MG63 (cell line): ENCODE measurements at regions not wholly inside any gene's neighbourhood (a gene's known extent, or its start where the extent isn't known, plus 50 kb on each side); places are given as distances from the start of the nearest gene placed in this dataset.

Experiments
- DNase-seq: peaks from one replicate; pipeline ENCODE4 v3.0.0-alpha.2; 2020
- H3K27me3 ChIP-seq: fragments of 250-450 bp; sonication (Bioruptor Pico); 2 replicates; pipeline ENCODE4 v1.5.1; 2020; ENCODE audit warnings: mild to moderate bottlenecking, moderate library complexity
- H3K36me3 ChIP-seq: fragments of 250-450 bp; sonication (Bioruptor Pico); 2 replicates; pipeline ENCODE4 v1.5.1; 2020; ENCODE audit warnings: mild to moderate bottlenecking, moderate library complexity
- H3K4me3 ChIP-seq: fragments of 250-450 bp; sonication (Bioruptor Pico); 2 replicates; pipeline ENCODE4 v1.5.1; 2020; ENCODE audit warnings: mild to moderate bottlenecking, moderate library complexity
- H3K9me3 ChIP-seq: fragments of 250-450 bp; sonication (Bioruptor Pico); 2 replicates; pipeline ENCODE4 v1.5.1; 2020; ENCODE audit warnings: mild to moderate bottlenecking, moderate library complexity

DNA sequence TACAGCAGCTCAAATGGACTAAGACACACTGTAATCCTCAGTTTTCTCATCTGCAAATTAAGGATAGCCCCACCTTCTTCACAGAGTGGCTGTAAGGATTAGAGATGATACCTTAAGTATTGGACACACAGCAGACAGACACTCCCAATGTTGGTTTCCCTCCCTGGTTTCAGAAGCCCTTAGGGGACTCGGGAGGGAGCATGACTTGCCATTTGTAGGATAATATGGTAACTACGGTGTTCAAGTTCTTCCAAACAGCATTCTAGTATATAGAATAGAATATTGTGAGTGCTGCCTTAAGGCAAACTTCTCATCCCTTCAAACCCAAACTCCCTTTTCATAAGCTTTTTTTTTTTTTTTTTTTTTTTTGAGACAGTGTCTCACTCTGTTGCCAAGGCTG, 101.9 kb downstream of the COPRS start:
- peaks cover 8% of the 10 kb centered on the region for H3K9me3 ChIP-seq
- DNase-seq, result no peak
- H3K27me3 ChIP-seq, result no peaks in the 10 kb centered on the region
- H3K4me3 ChIP-seq, result no peak overlapping the region
- H3K36me3 ChIP-seq, result no peaks in the 10 kb centered on the region

DNA sequence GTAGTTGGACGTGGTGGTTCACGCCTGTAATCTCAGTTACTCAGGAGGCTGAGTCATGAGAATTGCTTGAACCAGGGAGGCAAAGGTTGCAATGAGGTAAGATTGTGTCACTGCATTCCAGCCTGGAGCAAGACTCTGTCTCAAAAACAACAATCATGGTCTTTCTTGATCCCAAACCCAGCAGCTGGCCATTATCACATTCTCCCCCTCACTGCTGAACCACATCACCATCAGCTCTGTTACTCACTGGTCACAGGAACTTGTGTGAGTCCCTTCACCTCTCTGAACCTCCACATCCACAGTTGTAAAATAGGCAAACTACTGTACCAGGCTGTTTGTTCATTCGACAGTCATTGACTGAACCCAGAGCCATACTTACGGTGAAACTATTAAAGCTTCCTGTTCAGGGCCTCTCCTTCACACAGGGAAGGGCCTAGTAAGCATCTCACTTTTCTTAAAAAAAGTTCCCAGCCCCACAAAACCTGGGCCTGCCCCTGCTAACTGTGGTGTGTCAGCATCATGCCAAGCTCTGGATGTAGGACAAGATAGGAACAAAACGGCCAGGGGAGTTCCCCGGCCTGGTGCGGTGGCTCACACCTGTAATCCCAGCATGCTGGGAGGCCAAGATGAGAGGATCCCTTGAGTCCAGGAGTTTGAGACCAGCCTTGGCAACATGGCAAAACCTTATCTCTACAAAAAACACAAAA, 104.7 kb downstream of the COPRS start:
- Histone ChIP-seq H3K4me3 (no peak overlapping the region), H3K27me3 (no peaks in the 10 kb centered on the region), H3K9me3 (peaks cover 5% of the 10 kb centered on the region), H3K36me3 (no peaks in the 10 kb centered on the region)
- DNase-seq, result peak; percentile 82

DNA sequence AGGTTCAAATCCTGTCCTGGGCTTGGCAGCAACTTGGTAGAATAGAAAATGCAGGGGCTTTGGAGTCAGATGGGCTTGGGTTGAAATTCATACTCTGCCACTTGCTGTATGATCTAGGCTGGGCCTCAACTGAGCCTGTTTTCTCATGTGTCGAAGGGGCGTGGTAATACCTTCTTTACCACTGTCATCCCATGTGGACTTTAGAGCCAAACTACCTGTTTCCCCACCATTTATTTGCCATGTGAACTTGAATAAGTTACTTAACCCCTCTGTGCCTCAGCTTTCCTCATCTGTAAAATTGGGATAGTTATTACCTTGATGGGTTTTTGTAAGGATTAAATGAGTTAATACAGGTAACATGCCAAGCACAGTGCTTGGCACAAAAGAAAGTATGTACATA, 106.0 kb downstream of the COPRS start:
- Histone ChIP-seq H3K9me3 (peaks cover 5% of the 10 kb centered on the region), H3K27me3 (no peaks in the 10 kb centered on the region), H3K4me3 (no peak overlapping the region), H3K36me3 (no peaks in the 10 kb centered on the region)
- no peak for DNase-seq

DNA sequence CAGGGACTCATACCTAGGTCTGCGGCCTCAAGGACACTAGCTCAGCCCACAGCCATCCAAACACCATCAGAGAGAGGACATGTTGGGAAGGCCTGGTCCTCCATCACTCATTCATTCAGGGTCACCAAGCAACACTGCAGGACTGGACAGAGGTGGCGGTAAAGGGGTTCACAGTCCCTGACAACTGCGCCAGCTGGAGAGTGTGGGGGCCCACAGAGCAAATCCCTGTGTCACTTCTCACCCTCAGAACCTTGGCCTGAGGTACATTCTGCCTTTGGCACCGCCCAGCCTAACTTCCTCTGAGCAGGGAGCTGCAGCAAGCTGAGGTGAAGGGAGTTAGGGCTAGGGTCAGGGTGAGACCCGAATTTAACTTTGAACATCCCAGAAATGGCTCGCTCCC, 106.5 kb downstream of the COPRS start:
- H3K9me3 ChIP-seq, result peaks cover 5% of the 10 kb centered on the region
- H3K27me3 ChIP-seq, result no peaks in the 10 kb centered on the region
- no peak for DNase-seq
- no peak overlapping the region for H3K4me3 ChIP-seq
- no peaks in the 10 kb centered on the region for H3K36me3 ChIP-seq

DNA sequence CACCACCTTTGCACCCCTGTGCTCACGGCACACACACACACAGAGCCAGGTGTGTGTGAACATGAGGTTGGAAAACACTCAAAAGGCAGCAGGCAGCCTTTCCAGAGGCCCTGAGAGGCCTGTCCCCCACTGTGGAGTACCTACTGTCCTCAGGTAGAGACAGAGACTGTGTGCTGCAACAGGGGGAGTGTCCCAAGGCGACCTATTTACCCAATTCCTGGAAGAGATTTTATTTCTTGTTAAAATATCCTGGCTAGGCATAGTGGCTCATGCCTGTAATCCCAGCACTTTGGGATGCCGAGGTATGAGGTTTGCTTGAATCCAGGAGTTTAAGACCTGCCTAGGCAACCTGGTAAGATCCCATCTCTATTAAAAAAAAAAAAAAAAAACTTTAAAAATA, 108.5 kb downstream of the COPRS start:
- Histone ChIP-seq H3K27me3 (no peaks in the 10 kb centered on the region), H3K4me3 (no peak overlapping the region), H3K36me3 (no peaks in the 10 kb centered on the region), H3K9me3 (no peaks in the 10 kb centered on the region; the same call in 1 of the 2 replicates)
- no peak for DNase-seq

DNA sequence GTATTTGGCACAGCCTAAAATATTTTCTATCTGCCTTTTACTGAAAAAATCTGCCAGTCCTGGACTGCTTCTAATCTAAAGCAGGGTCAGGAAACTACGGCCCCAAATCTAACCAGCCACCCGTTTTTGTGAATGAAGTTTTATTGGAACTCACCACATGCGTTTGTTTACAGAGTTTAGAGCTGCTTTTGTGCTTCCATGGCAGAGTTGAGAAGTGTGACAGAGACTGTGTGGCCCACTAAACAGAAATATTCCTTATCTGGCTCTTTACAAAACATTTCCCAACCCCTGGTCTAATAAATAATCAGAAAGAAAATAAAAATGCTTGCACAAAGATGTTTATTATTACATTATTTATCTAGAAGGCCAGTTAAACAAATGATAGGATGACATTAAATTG, 110.2 kb downstream of the COPRS start:
- Histone ChIP-seq H3K9me3 (no peaks in the 10 kb centered on the region), H3K4me3 (no peak overlapping the region), H3K36me3 (no peaks in the 10 kb centered on the region), H3K27me3 (no peaks in the 10 kb centered on the region)
- no peak for DNase-seq

DNA sequence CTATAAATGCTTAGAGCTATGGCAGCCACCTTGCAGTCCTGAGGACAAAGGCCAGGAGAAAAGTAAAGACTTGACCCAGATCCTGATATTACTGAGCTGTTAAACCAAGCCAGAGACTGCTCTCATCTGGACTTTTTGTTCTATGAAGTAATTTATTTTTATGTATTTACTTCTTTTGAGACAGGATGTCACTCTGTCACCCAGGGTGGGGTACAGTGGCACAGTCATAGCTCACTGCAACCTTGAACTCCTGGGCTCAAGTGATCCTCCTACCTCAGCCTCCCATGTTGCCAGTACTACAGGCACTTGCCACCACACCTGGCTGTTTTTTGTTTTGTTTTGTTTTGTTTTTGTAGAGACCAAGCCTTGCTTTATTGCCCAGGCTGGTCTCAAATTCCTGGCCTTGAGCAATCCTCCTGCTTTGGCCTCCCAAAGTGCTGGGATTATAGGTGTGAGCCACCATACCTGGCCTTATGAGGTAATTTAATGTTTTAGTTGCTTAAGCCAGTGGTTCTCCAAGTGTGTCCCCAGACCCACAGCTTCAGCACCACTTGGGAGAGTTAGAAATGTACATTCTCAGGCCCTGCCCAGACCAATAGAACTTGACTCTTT, 112.1 kb downstream of the COPRS start:
- DNase-seq, result no peak

DNA sequence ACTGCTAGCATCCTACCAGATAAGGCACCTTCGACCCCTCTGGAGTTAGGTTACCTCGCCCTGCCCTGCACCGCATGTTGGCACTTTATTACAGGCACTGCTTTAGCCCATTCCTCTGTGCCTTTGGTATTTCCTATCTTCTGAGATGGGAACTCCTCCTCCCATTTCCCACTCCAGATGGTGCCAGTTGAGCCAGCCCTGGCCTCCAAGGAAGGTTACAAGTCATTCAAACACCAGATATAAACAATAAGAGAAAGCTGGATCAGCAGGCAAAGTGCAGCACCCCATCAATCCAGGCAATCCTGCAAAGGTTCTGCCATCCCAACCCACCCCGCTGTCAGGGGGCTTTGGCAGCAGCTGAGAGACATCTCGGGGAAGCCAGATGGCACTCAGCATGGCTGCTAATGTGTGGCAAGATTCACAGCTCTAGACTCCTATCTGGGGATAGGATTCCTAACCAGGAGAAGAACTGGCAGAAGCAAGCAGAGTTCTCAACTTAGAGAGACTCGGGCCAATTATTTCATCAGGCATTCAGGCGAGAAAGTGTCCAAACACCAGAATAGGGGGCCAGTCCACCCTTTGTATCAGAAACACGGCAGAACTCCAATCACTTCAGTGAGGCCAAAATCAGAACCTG, 113.0 kb downstream of the COPRS start:
- H3K36me3 ChIP-seq, result no peaks in the 10 kb centered on the region
- no peak overlapping the region for H3K4me3 ChIP-seq
- DNase-seq, result peak; percentile 82
- no peaks in the 10 kb centered on the region for H3K9me3 ChIP-seq
- H3K27me3 ChIP-seq, result no peaks in the 10 kb centered on the region

More for the DNA sequence above, 112.1 kb downstream of the COPRS start:
- Histone ChIP-seq H3K36me3 (no peaks in the 10 kb centered on the region), H3K9me3 (no peaks in the 10 kb centered on the region), H3K27me3 (no peaks in the 10 kb centered on the region), H3K4me3 (no peak overlapping the region)

DNA sequence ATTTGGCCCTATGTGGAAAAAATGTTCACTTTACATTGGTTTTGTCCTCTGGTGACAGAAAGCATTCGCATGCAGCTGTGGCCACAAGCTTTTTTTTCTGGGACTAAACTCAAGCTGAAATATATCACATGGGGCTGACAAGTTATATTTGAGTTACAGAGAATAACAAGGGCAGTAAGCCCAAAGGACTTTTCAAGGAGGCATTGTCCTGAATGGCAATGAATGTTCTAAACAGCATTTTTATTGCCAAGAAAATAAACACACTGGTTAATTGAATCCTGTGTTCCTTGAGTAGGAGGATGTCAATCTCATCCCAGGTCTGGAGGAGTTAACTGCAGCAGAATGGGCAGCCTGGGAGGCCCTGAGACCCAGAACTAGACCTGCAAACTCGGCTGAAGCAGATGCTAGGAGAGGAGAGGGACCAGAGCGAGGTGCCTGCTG, 114.5 kb downstream of the COPRS start:
- Histone ChIP-seq H3K36me3 (no peaks in the 10 kb centered on the region), H3K27me3 (no peaks in the 10 kb centered on the region), H3K9me3 (no peaks in the 10 kb centered on the region), H3K4me3 (no peak overlapping the region)
- peak; percentile 47 for DNase-seq

DNA sequence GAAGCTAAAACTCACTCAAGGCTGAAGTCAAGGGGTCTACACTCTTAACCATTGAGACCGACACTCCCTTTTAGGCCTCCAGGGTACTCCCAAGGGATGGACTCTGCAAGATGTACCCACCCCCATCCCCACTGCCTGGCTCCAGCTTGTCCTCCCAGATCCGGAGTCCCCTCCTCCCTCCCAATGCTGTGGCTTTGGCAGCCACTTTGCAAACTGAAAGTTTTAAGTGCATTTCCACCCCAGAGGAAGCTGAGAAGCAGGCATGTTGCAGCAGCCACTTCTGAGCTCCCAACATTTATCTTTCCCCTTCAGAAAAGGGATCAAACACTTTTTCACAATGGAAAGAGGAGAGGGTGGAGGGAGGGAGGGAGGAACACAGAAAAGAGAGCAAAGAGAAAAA, 115.2 kb downstream of the COPRS start:
- Histone ChIP-seq H3K36me3 (no peaks in the 10 kb centered on the region), H3K9me3 (no peaks in the 10 kb centered on the region), H3K4me3 (no peak overlapping the region), H3K27me3 (no peaks in the 10 kb centered on the region)
- peak; percentile 65 for DNase-seq

DNA sequence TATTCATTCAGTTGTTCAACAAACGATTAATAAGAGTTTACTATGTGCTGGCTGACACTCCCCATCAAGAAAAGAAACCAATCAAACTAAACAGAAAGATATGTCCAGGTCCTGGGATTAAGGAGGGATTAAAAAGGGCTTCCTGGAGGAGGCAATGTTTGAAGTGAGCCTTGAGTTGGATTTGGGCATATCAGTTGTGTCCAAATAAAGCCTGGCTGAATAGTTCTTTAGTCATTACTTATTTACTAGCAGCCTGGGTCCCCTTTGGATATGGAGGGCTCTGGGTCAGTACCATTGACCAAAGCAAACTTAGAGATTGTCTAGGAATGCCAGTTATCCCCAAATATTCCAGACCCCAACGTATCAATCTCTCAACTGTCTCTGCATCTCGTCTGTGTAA, 117.7 kb downstream of the COPRS start:
- DNase-seq, result no peak
- Histone ChIP-seq H3K27me3 (no peaks in the 10 kb centered on the region), H3K36me3 (no peaks in the 10 kb centered on the region)

DNA sequence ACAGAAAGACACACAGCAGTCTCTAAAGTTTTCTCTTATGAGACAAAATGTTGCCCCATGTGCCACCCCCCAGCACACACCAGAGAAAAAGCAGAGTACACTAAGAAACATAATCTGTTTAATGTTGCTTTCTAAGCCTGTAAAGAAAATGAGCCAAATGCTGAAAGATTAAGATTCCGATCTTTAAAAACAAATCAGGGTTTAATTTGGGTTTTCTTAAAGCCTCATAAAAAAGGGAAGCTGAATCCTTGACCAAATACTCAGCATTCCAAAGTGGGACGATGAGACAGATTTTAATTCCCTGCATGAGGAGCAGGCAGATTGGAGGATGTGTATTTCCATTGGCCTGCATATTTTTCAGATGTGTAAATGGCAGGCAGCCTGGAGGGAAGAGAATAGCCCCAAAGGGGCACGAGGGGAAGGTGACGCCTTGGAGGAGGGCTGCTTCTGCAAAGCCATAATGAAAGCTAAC, 118.4 kb downstream of the COPRS start:
- no peaks in the 10 kb centered on the region for H3K27me3 ChIP-seq
- no peak overlapping the region for H3K4me3 ChIP-seq
- H3K9me3 ChIP-seq, result no peaks in the 10 kb centered on the region
- no peaks in the 10 kb centered on the region for H3K36me3 ChIP-seq
- peak; percentile 92 for DNase-seq

More for the DNA sequence above, 117.7 kb downstream of the COPRS start:
- Histone ChIP-seq H3K4me3 (no peak overlapping the region), H3K9me3 (no peaks in the 10 kb centered on the region)

DNA sequence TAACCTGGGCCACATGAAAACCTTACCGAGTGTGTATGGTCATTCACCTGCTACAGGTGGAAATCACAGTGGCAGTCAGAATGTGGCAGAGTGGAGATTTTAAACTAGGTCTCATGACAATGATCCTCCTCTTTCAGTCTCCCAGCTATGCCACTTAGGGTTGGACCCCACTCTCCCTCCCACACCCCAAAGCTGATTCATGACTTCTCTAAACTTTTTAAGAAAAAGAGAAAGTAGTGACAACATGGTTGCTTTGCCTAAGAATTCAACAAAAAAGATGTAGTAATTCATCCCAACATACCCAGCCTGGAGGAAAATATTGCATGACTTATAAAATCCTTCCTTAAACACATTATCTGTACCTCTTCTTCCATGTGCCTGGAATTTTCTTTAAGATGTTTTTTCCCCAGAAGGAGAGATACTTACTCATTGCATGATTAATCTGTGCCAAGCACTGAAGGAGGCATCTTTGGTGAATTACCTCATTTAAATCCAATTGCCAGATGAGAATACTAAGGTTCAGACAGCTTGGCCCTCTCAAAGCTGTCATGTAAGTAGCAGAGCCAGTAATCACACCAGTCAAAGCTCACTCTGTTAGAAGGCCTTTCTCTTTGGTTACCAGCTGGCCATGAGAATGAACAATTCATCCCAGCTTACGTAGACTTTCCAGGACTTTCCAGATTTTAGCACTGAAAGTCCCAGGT, 119.9 kb downstream of the COPRS start:
- Histone ChIP-seq H3K27me3 (no peaks in the 10 kb centered on the region), H3K36me3 (no peaks in the 10 kb centered on the region), H3K9me3 (no peaks in the 10 kb centered on the region), H3K4me3 (no peak overlapping the region)
- DNase-seq, result peak; percentile 78

DNA sequence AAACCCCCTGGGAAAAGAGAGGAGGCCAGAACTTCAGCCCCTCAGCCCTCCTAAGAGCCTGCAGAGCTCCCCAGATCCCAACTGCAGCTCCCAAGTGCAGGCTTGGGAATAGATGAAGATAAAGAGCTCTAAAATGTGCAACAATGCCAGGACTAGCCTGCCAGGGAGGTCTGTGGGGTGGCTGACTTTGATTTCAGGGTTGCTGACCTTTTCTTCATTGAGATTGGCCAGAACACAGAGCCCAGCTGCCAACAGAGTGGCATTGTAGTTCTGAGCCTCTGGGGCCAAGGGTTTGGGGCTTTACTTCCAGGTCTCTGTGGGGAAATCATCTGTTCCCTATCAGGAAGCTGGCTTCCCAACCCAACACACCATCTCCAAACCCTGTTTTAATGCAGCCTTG, 120.6 kb downstream of the COPRS start:
- Histone ChIP-seq H3K4me3 (no peak overlapping the region), H3K27me3 (no peaks in the 10 kb centered on the region), H3K9me3 (no peaks in the 10 kb centered on the region), H3K36me3 (no peaks in the 10 kb centered on the region)
- DNase-seq, result peak; percentile 58

DNA sequence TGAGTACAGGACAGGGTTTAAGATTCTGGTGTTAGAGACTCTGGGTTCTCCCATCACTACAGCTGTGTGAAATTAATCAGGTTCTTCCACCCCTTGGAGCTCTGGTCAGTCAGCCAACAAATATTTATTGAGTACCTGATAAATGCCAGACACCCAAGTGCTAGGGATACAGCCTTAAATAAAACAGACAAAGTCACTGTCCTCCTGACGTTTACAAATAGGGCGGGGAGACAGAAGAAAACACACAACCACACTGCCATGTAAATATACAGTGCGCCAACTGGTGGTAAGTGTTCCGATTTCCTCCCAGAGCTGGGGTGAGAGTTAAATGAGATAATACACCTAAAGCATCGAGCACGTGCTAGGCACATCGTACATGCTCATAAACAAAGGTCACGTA, 121.0 kb downstream of the COPRS start:
- no peaks in the 10 kb centered on the region for H3K9me3 ChIP-seq
- H3K36me3 ChIP-seq, result no peaks in the 10 kb centered on the region
- DNase-seq, result no peak
- H3K4me3 ChIP-seq, result no peak overlapping the region
- H3K27me3 ChIP-seq, result no peaks in the 10 kb centered on the region

DNA sequence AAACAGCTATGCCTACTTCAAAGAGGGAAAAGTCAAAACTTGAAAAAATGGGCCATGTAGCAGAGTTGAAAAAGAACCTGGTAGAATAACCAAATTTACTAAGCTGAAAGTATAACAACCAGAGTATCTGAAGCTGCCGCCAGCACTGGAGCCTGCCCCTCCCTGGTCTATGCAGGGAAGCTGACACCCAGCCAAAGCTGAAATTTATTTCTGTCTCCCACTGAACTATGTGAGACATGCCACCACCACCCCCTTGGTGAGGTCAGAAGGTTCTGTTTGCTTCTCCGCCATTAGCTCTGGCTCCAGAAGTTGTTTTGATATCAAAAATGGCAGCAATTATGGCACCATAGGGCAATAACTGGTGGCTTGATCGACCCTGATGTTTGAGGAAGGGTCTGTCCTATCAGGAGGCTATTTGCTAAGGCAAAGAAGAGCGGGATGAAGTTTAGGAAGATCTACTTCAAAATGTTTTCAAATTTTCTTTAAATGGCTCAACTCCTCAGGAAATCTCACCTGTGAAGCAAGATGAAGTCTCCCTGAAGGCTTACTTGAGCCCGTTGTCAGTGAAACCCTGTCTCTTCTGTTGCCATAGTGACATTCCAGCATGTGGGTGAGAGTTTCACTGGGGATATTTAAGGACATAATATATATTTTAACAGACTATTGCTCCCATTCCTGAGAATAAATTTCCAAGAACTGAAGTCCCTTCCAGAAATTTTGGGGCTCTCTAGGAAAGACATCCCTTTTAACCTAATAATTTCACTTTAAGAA, 122.0 kb downstream of the COPRS start:
- no peaks in the 10 kb centered on the region for H3K9me3 ChIP-seq
- H3K27me3 ChIP-seq, result no peaks in the 10 kb centered on the region
- no peak for DNase-seq
- no peak overlapping the region for H3K4me3 ChIP-seq
- no peaks in the 10 kb centered on the region for H3K36me3 ChIP-seq
